SK-N-SH (cell line): ENCODE measurements at regions not wholly inside any gene's neighbourhood (a gene's known extent, or its start where the extent isn't known, plus 50 kb on each side); places are given as distances from the start of the nearest gene placed in this dataset.

ENCODE experiments used
- CTCF ChIA-PET: fragments of 300-600, 350-600 bp; formaldehyde crosslinking; extraction: SDS; loops from one replicate; lab custom pipeline; 2021; lab: Yijun Ruan, JAX
- POLR2A ChIA-PET: fragments of 350-600 bp; sonication (Branson Sonifier 250); formaldehyde crosslinking; extraction: SDS; loops from one replicate; lab custom pipeline; 2020; ENCODE audit warnings: antibody characterized with exemption, inconsistent platforms; lab: Yijun Ruan, JAX
- DNase-seq: peaks from one replicate; pipeline ENCODE4 v3.0.0; 2012
- H2AFZ ChIP-seq: fragments of 200-600 bp; sonication (generic); 2 replicates; pipeline ENCODE4 v1.8.1; 2016; ENCODE audit warnings: antibody characterized with exemption, mild to moderate bottlenecking, low read depth
- H3F3A ChIP-seq: fragments of 200-600 bp; sonication (generic); replicated peaks from 2 replicates; pipeline ENCODE3; 2016; ENCODE audit warnings: antibody characterized with exemption, mild to moderate bottlenecking; ENCODE audit not compliant: insufficient read depth
- H3K27ac ChIP-seq, 2 experiments: fragments of 200-500 bp in 1 of 2; fragments of 200-600 bp in 1 of 2; sonication (Bioruptor generic) in 1 of 2; sonication (generic), shearing (Covaris generic) in 1 of 2; 2 replicates each; pipeline versions ENCODE4 v1.5.1 to v1.6.1; 2014 to 2016; ENCODE audit warnings: low read depth in 2 of 2, inconsistent platforms in 1 of 2, low read length in 1 of 2, mild to moderate bottlenecking in 1 of 2, mixed read lengths in 1 of 2
- H3K27me3 ChIP-seq: fragments of 200-600 bp; sonication (generic), shearing (Covaris generic); 2 replicates; pipeline ENCODE4 v1.6.1; 2016; ENCODE audit warnings: mixed run types; ENCODE audit not compliant: insufficient read depth
- H3K36me3 ChIP-seq, 2 experiments: fragments of 200-500 bp in 1 of 2; fragments of 200-600 bp in 1 of 2; sonication (Bioruptor generic) in 1 of 2; sonication (generic) in 1 of 2; replicated peaks in 1 of 2; 2 replicates each; pipeline versions ENCODE3 to v1.5.1; 2014 to 2016; ENCODE audit warnings: low read length in 1 of 2, mild to moderate bottlenecking in 1 of 2; ENCODE audit not compliant: insufficient read depth in 2 of 2, control insufficient read depth in 1 of 2
- H3K4me1 ChIP-seq, 2 experiments: fragments of 200-500 bp in 1 of 2; fragments of 200-600 bp in 1 of 2; sonication (Bioruptor generic) in 1 of 2; sonication (generic), shearing (Covaris generic) in 1 of 2; 2 replicates each; pipeline versions ENCODE4 v1.5.1 to v1.6.1; 2014 to 2016; ENCODE audit warnings: low read depth in 1 of 2, low read length in 1 of 2, mixed run types in 1 of 2; ENCODE audit not compliant: insufficient read depth in 2 of 2, control insufficient read depth in 1 of 2
- H3K4me2 ChIP-seq: fragments of 200-600 bp; sonication (generic), shearing (Covaris generic); 2 replicates; pipeline ENCODE4 v1.6.1; 2017; ENCODE audit warnings: mixed run types
- H3K4me3 ChIP-seq, 2 experiments: fragments of 200-500 bp in 1 of 2; fragments of 200-600 bp in 1 of 2; sonication (Bioruptor generic) in 1 of 2; sonication (generic), shearing (Covaris generic) in 1 of 2; 2 replicates each; pipeline versions ENCODE4 v1.5.1 to v1.8.1; 2014 to 2016; ENCODE audit warnings: low read depth in 2 of 2, inconsistent platforms in 1 of 2, low read length in 1 of 2, mild to moderate bottlenecking in 1 of 2, mixed read lengths in 1 of 2, moderate library complexity in 1 of 2
- H3K79me2 ChIP-seq: fragments of 200-600 bp; sonication (generic); 2 replicates; pipeline ENCODE4 v1.8.1; 2017; ENCODE audit warnings: mild to moderate bottlenecking; ENCODE audit not compliant: insufficient read depth
- H3K9ac ChIP-seq: fragments of 200-600 bp; sonication (generic); 2 replicates; pipeline ENCODE4 v1.6.1; 2017; ENCODE audit warnings: mixed run types
- H3K9me2 ChIP-seq: fragments of 200-600 bp; sonication (generic); 2 replicates; pipeline ENCODE4 v1.6.1; 2017; ENCODE audit warnings: mixed run types
- H3K9me3 ChIP-seq: fragments of 200-600 bp; sonication (generic); 2 replicates; pipeline ENCODE4 v1.6.1; 2017; ENCODE audit warnings: mixed run types, mild to moderate bottlenecking, moderate library complexity
- H4K20me1 ChIP-seq: fragments of 200-600 bp; sonication (generic); 2 replicates; pipeline ENCODE4 v1.6.1; 2017; ENCODE audit warnings: mild to moderate bottlenecking, mixed run types; ENCODE audit not compliant: insufficient read depth
- CHD2 ChIP-seq: fragments of 150-350 bp; IDR thresholded peaks from 2 replicates; pipeline ENCODE4 v1.6.1; 2018; ENCODE audit warnings: low read length; ENCODE audit not compliant: partially characterized antibody
- EP300 ChIP-seq, 2 experiments: IDR thresholded peaks; 2 replicates each; pipeline versions ENCODE4 v1.4.0 to v1.6.1; 2012; ENCODE audit warnings: borderline replicate concordance in 1 of 2, low read depth in 1 of 2, low read length in 1 of 2
- EZH2phosphoT487 ChIP-seq: fragments of 200-600 bp; sonication (generic); IDR thresholded peaks from 2 replicates; pipeline ENCODE4 v1.6.1; 2017; ENCODE audit warnings: low read depth, mixed run types, mild to moderate bottlenecking, antibody characterized with exemption, moderate library complexity, borderline replicate concordance
- FOXM1 ChIP-seq: IDR thresholded peaks from 2 replicates; pipeline ENCODE4 v1.4.0; 2012; ENCODE audit warnings: low read depth, mild to moderate bottlenecking
- GATA2 ChIP-seq: sonication (generic); formaldehyde crosslinking; IDR thresholded peaks from 2 replicates; pipeline ENCODE4 v1.5.0; 2020; ENCODE audit warnings: mild to moderate bottlenecking, missing genetic modification reagents
- JUND ChIP-seq: IDR thresholded peaks from 2 replicates; pipeline ENCODE4 v1.4.0; 2012
- NRF1 ChIP-seq: IDR thresholded peaks from 2 replicates; pipeline ENCODE4 v1.6.1; 2012; ENCODE audit warnings: low read depth, mild to moderate bottlenecking, low read length
- RAD21 ChIP-seq: IDR thresholded peaks from 2 replicates; pipeline ENCODE4 v1.6.1; 2012; ENCODE audit warnings: mild to moderate bottlenecking, low read length
- RCOR1 ChIP-seq: fragments of 150-350 bp; IDR thresholded peaks from 2 replicates; pipeline ENCODE4 v1.6.1; 2017; ENCODE audit warnings: antibody characterized with exemption, low read length
- RFX5 ChIP-seq: IDR thresholded peaks from 2 replicates; pipeline ENCODE4 v1.6.1; 2012; ENCODE audit warnings: mild to moderate bottlenecking, improper control_type of control experiment, low read length
- SIN3A ChIP-seq: IDR thresholded peaks from 2 replicates; pipeline ENCODE4 v1.6.1; 2012; ENCODE audit warnings: low read depth, mild to moderate bottlenecking, low read length, moderate library complexity, borderline replicate concordance
- SMC3 ChIP-seq: IDR thresholded peaks from 2 replicates; pipeline ENCODE4 v1.6.1; 2012; ENCODE audit warnings: low read depth, low read length, improper control_type of control experiment
- TAF1 ChIP-seq: IDR thresholded peaks from 2 replicates; pipeline ENCODE4 v1.6.1; 2012; ENCODE audit warnings: low read depth, mild to moderate bottlenecking, low read length, moderate library complexity, borderline replicate concordance
- TCF12 ChIP-seq: IDR thresholded peaks from 2 replicates; pipeline ENCODE4 v1.4.0; 2012
- YY1 ChIP-seq: IDR thresholded peaks from 2 replicates; pipeline ENCODE4 v1.4.0; 2012; ENCODE audit warnings: low read depth, mild to moderate bottlenecking
- WGBS: methylation state at CpG from one replicate; pipeline ENCODE4 v1.1.6; 2017; ENCODE audit warnings: low lambda C conversion rate; 5-methylcytosine and 5-hydroxymethylcytosine counted together
- TF ChIP-seq, protein P1 (sequence below): fragments of 150-350 bp; IDR thresholded peaks from 2 replicates; pipeline ENCODE4 v1.6.1; 2017; ENCODE audit warnings: antibody characterized with exemption, low read length, low read depth, borderline replicate concordance
- TF ChIP-seq, protein P2 (sequence below): IDR thresholded peaks from 2 replicates; pipeline ENCODE4 v1.4.0; 2012; ENCODE audit warnings: low read depth, borderline replicate concordance
- TF ChIP-seq, protein P3 (sequence below): IDR thresholded peaks from 2 replicates; pipeline ENCODE4 v1.4.0; 2012; ENCODE audit warnings: low read depth, borderline replicate concordance
- TF ChIP-seq, protein P4 (sequence below): fragments of 150-350 bp; IDR thresholded peaks from 2 replicates; pipeline ENCODE4 v1.6.1; 2016; ENCODE audit warnings: mild to moderate bottlenecking, low read depth, low read length
- TF ChIP-seq, protein P5 (sequence below): IDR thresholded peaks from 2 replicates; pipeline ENCODE4 v1.4.0; 2012; ENCODE audit warnings: low read depth
- TF ChIP-seq, protein P6 (sequence below): IDR thresholded peaks from 2 replicates; pipeline ENCODE4; 2012

DNA sequence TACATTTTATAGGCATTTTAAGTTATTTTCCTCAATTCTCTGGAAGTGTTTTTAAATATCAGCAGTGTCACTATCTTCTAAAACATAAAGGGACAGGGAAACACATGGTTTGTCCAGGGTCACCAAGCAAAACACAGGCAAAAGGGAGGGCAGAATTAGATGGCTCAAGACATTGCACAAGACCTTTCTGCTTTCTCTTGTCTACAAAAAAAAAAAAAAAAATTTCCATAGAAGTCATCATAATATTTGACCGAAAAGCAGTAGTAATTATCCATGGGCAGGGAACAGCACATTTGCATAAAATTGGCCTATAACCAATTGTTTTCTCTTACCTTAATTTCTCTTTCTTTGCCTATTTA is 703.1 kb upstream of the FZD8 start:
- Histone ChIP-seq H3K4me3 (no peak overlapping the region), H3K4me2 (no peak overlapping the region; the same call in 1 of the 2 replicates), H3K4me1 (peaks cover 0 to 21% of the 10 kb centered on the region in 2 experiments; a peak in 3 of 4 replicates), H3K36me3 (no peaks in the 10 kb centered on the region), H3K27me3 (no peaks in the 10 kb centered on the region), H3K27ac (peak overlapping the region; percentile 14 to 94; a peak in 3 of 4 replicates), H3K79me2 (no peaks in the 10 kb centered on the region), H2AFZ (peak overlapping the region; percentile 23; the same call in 1 of the 2 replicates), H3K9ac (no peak overlapping the region), H3F3A (peaks cover 38% of the 10 kb centered on the region), H3K9me3 (no peaks in the 10 kb centered on the region), H3K9me2 (no peaks in the 10 kb centered on the region), H4K20me1 (no peaks in the 10 kb centered on the region)
- ChIA-PET POLR2A (no interaction called here), CTCF (no interaction called here)
- DNase-seq, result no peak
- 88% methylated on average over 1 of the region's 1 CpG for WGBS
- no peak for TF ChIP-seq RCOR1

DNA sequence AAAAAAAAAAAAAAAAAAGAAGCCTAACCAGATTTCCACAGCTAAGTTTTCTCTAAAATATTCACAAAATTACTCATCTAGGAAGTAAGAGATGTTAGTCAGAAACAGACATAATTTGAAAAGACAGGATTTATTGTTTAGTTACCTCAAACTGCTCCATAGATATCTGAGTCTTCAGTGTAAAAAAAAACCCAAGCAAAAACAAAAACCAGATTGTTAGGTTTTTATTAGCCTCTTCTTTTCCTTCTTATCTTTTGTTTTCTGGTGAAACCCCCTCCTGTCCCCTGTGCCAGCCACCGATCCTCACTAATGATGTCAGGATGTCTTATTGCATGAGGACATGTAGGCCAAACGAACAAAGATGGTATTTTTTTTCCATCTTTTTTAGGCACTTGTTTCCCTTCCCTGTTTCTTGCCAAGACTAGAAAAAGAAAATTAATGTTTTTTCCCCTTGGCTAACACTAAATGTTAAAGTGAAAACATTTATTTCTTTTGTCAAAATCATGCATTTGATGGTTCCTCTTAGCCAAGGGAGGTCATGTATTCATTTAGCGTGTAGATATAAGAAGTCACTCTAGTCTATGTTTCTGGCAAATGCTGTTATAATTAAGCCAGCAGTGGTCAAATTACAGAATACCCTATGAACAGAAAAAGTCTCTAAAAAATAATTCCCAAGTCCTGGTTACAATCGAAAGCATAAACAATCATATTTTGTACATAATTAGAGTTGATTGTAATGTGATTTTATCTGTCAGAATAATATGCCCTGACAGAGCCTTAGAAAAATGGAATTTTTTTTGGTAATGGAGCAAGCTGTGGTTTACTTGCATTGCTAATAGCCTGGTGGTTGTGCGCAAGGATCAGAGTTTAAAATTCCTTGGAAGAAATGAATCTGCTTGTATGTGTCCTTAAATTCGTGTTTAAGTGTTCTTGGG is 702.4 kb upstream of the FZD8 start:
- Histone ChIP-seq H3K36me3 (no peaks in the 10 kb centered on the region), H3K27me3 (no peaks in the 10 kb centered on the region), H3K4me1 (peaks cover 0 to 18% of the 10 kb centered on the region in 2 experiments; a peak in 3 of 4 replicates), H3F3A (peaks cover 34% of the 10 kb centered on the region), H3K27ac (peak overlapping the region; percentile 48 to 94; a peak in 3 of 4 replicates), H3K9me2 (no peaks in the 10 kb centered on the region), H3K79me2 (no peaks in the 10 kb centered on the region), H3K4me2 (peak overlapping the region; percentile 66), H3K9me3 (no peaks in the 10 kb centered on the region), H3K9ac (peak overlapping the region; percentile 55; the same call in 1 of the 2 replicates), H2AFZ (peak overlapping the region; percentile 23; the same call in 1 of the 2 replicates), H3K4me3 (no peak overlapping the region), H4K20me1 (no peaks in the 10 kb centered on the region)
- POLR2A ChIA-PET, result no interaction called here
- CTCF ChIA-PET, result no interaction called here
- WGBS, result 28% methylated on average over 6 of the region's 6 CpGs
- no peak for DNase-seq
- TF ChIP-seq, protein P1, sequence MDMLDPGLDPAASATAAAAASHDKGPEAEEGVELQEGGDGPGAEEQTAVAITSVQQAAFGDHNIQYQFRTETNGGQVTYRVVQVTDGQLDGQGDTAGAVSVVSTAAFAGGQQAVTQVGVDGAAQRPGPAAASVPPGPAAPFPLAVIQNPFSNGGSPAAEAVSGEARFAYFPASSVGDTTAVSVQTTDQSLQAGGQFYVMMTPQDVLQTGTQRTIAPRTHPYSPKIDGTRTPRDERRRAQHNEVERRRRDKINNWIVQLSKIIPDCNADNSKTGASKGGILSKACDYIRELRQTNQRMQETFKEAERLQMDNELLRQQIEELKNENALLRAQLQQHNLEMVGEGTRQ, result no peak
- TF ChIP-seq EP300 (IDR thresholded peaks at IDR 0.05; ENCODE audit: borderline replicate concordance in 1 of 2, low read depth in 1 of 2, low read length in 1 of 2) (peak; percentile 28 to 92; a peak in 2 of 4 replicates), RAD21 (no peak), TAF1 (no peak), SMC3 (no peak), TCF12 (peak; percentile 90), FOXM1 (peak; percentile 69; the same call in 1 of the 2 replicates), SIN3A (no peak), YY1 (no peak), JUND (peak; percentile 83), GATA2 (CRISPR knock-in tag) (no peak), RFX5 (no peak), NRF1 (no peak), CHD2 (no peak), EZH2phosphoT487 (no peak)
- TF ChIP-seq, protein P2, sequence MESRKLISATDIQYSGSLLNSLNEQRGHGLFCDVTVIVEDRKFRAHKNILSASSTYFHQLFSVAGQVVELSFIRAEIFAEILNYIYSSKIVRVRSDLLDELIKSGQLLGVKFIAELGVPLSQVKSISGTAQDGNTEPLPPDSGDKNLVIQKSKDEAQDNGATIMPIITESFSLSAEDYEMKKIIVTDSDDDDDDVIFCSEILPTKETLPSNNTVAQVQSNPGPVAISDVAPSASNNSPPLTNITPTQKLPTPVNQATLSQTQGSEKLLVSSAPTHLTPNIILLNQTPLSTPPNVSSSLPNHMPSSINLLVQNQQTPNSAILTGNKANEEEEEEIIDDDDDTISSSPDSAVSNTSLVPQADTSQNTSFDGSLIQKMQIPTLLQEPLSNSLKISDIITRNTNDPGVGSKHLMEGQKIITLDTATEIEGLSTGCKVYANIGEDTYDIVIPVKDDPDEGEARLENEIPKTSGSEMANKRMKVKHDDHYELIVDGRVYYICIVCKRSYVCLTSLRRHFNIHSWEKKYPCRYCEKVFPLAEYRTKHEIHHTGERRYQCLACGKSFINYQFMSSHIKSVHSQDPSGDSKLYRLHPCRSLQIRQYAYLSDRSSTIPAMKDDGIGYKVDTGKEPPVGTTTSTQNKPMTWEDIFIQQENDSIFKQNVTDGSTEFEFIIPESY, result no peak
- TF ChIP-seq, protein P3, sequence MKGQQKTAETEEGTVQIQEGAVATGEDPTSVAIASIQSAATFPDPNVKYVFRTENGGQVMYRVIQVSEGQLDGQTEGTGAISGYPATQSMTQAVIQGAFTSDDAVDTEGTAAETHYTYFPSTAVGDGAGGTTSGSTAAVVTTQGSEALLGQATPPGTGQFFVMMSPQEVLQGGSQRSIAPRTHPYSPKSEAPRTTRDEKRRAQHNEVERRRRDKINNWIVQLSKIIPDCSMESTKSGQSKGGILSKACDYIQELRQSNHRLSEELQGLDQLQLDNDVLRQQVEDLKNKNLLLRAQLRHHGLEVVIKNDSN, result no peak
- TF ChIP-seq, protein P4, sequence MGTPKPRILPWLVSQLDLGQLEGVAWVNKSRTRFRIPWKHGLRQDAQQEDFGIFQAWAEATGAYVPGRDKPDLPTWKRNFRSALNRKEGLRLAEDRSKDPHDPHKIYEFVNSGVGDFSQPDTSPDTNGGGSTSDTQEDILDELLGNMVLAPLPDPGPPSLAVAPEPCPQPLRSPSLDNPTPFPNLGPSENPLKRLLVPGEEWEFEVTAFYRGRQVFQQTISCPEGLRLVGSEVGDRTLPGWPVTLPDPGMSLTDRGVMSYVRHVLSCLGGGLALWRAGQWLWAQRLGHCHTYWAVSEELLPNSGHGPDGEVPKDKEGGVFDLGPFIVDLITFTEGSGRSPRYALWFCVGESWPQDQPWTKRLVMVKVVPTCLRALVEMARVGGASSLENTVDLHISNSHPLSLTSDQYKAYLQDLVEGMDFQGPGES, result no peak
- TF ChIP-seq, protein P5, sequence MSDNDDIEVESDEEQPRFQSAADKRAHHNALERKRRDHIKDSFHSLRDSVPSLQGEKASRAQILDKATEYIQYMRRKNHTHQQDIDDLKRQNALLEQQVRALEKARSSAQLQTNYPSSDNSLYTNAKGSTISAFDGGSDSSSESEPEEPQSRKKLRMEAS, result no peak
- TF ChIP-seq, protein P6, sequence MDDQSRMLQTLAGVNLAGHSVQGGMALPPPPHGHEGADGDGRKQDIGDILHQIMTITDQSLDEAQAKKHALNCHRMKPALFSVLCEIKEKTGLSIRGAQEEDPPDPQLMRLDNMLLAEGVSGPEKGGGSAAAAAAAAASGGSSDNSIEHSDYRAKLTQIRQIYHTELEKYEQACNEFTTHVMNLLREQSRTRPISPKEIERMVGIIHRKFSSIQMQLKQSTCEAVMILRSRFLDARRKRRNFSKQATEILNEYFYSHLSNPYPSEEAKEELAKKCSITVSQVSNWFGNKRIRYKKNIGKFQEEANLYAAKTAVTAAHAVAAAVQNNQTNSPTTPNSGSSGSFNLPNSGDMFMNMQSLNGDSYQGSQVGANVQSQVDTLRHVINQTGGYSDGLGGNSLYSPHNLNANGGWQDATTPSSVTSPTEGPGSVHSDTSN, result peak; percentile 96
